DOHH2 (cell line): ENCODE measurements at regions not wholly inside any gene's neighbourhood (a gene's known extent, or its start where the extent isn't known, plus 50 kb on each side); places are given as distances from the start of the nearest gene placed in this dataset.

Experiments
- CTCF ChIP-seq: fragments of 200-600 bp; sonication (generic); IDR thresholded peaks from one replicate; pipeline ENCODE4 v1.5.1; 2014; ENCODE audit warnings: antibody characterized with exemption, mild to moderate bottlenecking, low read depth, low read length; ENCODE audit not compliant: poor library complexity, severe bottlenecking
- EZH2phosphoT487 ChIP-seq: fragments of 200-600 bp; sonication (generic); IDR thresholded peaks from 2 replicates; pipeline ENCODE4 v1.6.1; 2017; ENCODE audit warnings: borderline replicate concordance, mild to moderate bottlenecking, antibody characterized with exemption, low read length, moderate library complexity, mixed read lengths

GRCh38 chr9:87812375-87813118 lies 70.1 kb upstream of the SPATA31E1 start:
- TF ChIP-seq CTCF (peak; percentile 70), EZH2phosphoT487 (no peak)
